A549 (cell line): ENCODE measurements at regions not wholly inside any gene's neighbourhood (a gene's known extent, or its start where the extent isn't known, plus 50 kb on each side); places are given as distances from the start of the nearest gene placed in this dataset.

Experiments
- ATAC-seq, 2 experiments: fragments of 200-7000 bp in 1 of 2; fragments of >200 bp in 1 of 2; cut with Nextera tagmentation in 1 of 2; cut with Tn5 transposase in 1 of 2; 3 replicates each; pipeline versions ENCODE4 v1.8.0 to v1.9.1; 2018 to 2020; ENCODE audit warnings: mild to moderate bottlenecking in 1 of 2, moderate library complexity in 1 of 2
- CTCF ChIA-PET: fragments of 300-600 bp; sonication (Branson Sonifier 250); formaldehyde crosslinking; extraction: SDS; loops from one replicate; lab custom pipeline; 2021; ENCODE audit warnings: antibody characterized with exemption, inconsistent platforms; lab: Yijun Ruan, JAX
- POLR2A ChIA-PET: fragments of 350-600 bp; formaldehyde crosslinking; extraction: SDS; loops from one replicate; lab custom pipeline; 2021; ENCODE audit warnings: antibody characterized with exemption, inconsistent platforms; lab: Yijun Ruan, JAX
- DNase-seq, 2 experiments: peaks; one replicate each; pipeline versions ENCODE4 v3.0.0 to v3.0.0-alpha.2; 2011 to 2016; ENCODE audit warnings: low read depth in 1 of 2, low spot score in 1 of 2
- FAIRE-seq: peaks from 2 replicates; lab custom pipeline; 2011; peaks lifted over from hg19 to GRCh38; lab: Jason Lieb, UNC
- H3K27ac ChIP-seq, 2 experiments: fragments of >200 bp; sonication (Bioruptor Twin); formaldehyde crosslinking; 3 replicates each; pipeline ENCODE4 v1.5.1; 2016 to 2017
- H3K4me1 ChIP-seq: fragments of >200 bp; sonication (Bioruptor Twin); formaldehyde crosslinking; 3 replicates; pipeline ENCODE4 v1.6.1; 2016
- H3K4me2 ChIP-seq: fragments of >200 bp; sonication (Bioruptor Twin); formaldehyde crosslinking; 3 replicates; pipeline ENCODE4 v1.6.1; 2016
- H3K4me3 ChIP-seq: fragments of >200 bp; sonication (Bioruptor Twin); formaldehyde crosslinking; 3 replicates; pipeline ENCODE4 v1.5.1; 2016
- H3K9me3 ChIP-seq: fragments of >200 bp; sonication (Bioruptor Twin); formaldehyde crosslinking; 3 replicates; pipeline ENCODE4 v1.6.1; 2016
- BHLHE40 ChIP-seq: IDR thresholded peaks from 2 replicates; pipeline ENCODE4 v1.6.1; 2012; ENCODE audit warnings: low read depth, low read length, inconsistent platforms
- CBX2 ChIP-seq: fragments of 200-600 bp; sonication (generic); IDR thresholded peaks from 2 replicates; pipeline ENCODE4 v1.6.1; 2016; ENCODE audit warnings: low read depth, mild to moderate bottlenecking, borderline replicate concordance
- CEBPB ChIP-seq, 2 experiments: fragments of >200 bp in 1 of 2; sonication (Bioruptor Twin) in 1 of 2; formaldehyde crosslinking in 1 of 2; IDR thresholded peaks; 2 replicates each; pipeline ENCODE4 v1.6.1; 2012 to 2016
- CHD2 ChIP-seq: fragments of 150-350 bp; IDR thresholded peaks from 2 replicates; pipeline ENCODE4 v1.6.1; 2014; ENCODE audit warnings: low read length; ENCODE audit not compliant: partially characterized antibody
- CHD4 ChIP-seq: fragments of 200-600 bp; sonication (generic); IDR thresholded peaks from 2 replicates; pipeline ENCODE4 v1.6.1; 2016; ENCODE audit warnings: antibody characterized with exemption, mild to moderate bottlenecking, borderline replicate concordance
- ESRRA ChIP-seq: fragments of 150-350 bp; IDR thresholded peaks from 2 replicates; pipeline ENCODE4 v1.6.1; 2014; ENCODE audit warnings: mild to moderate bottlenecking, low read length, borderline replicate concordance
- FOSB ChIP-seq: fragments of 250-450 bp; sonication (Bioruptor Pico); IDR thresholded peaks from 2 replicates; pipeline ENCODE4 v1.5.0; 2020; ENCODE audit warnings: mild to moderate bottlenecking, moderate library complexity
- FOSL2 ChIP-seq, 2 experiments: fragments of 450-650 bp in 1 of 2; fragments of >200 bp in 1 of 2; sonication (Bioruptor Twin) in 1 of 2; formaldehyde crosslinking; IDR thresholded peaks; 2 replicates each; pipeline versions ENCODE4 v1.5.0 to v1.6.1; 2016 to 2020; ENCODE audit warnings: mild to moderate bottlenecking in 1 of 2, moderate library complexity in 1 of 2
- HDAC2 ChIP-seq: fragments of 200-600 bp; sonication (generic); IDR thresholded peaks from 2 replicates; pipeline ENCODE4 v1.6.1; 2016
- HEYL ChIP-seq: fragments of 250-450 bp; sonication (Bioruptor Pico); IDR thresholded peaks from 2 replicates; pipeline ENCODE4 v1.8.0; 2021; ENCODE audit warnings: mild to moderate bottlenecking, moderate library complexity
- HOXB13 ChIP-seq: fragments of 250-450 bp; sonication (Bioruptor Pico); IDR thresholded peaks from 2 replicates; pipeline ENCODE4 v1.5.0; 2020; ENCODE audit warnings: low read depth, mild to moderate bottlenecking, moderate library complexity
- KDM1A ChIP-seq: fragments of 200-600 bp; sonication (generic); IDR thresholded peaks from 2 replicates; pipeline ENCODE4 v1.6.1; 2016; ENCODE audit warnings: low read depth, mild to moderate bottlenecking
- KDM5A ChIP-seq: fragments of 200-600 bp; sonication (generic); IDR thresholded peaks from 2 replicates; pipeline ENCODE4 v1.6.1; 2016; ENCODE audit warnings: antibody characterized with exemption, mild to moderate bottlenecking
- NFE2L2 ChIP-seq: fragments of 150-350 bp; conservative IDR thresholded peaks from 2 replicates; pipeline ENCODE4 v1.6.1; 2014; ENCODE audit warnings: low read length
- NPAS2 ChIP-seq: fragments of 250-450 bp; sonication (Bioruptor Pico); IDR thresholded peaks from 2 replicates; pipeline ENCODE4 v1.8.0; 2022; ENCODE audit warnings: mild to moderate bottlenecking, moderate library complexity, borderline replicate concordance
- PHF8 ChIP-seq: fragments of 200-600 bp; sonication (generic); IDR thresholded peaks from 2 replicates; pipeline ENCODE4 v1.6.1; 2016; ENCODE audit warnings: low read depth, mild to moderate bottlenecking, antibody characterized with exemption, moderate library complexity, borderline replicate concordance
- RAD21 ChIP-seq, 2 experiments: fragments of >200 bp in 1 of 2; sonication (Bioruptor Twin) in 1 of 2; formaldehyde crosslinking in 1 of 2; IDR thresholded peaks in 1 of 2; conservative IDR thresholded peaks in 1 of 2; 2 replicates in 1 of 2; 3 replicates in 1 of 2; pipeline ENCODE4 v1.6.1; 2012 to 2018; ENCODE audit warnings: inconsistent platforms in 1 of 2
- TFCP2L1 ChIP-seq: fragments of 250-450 bp; sonication (Bioruptor Pico); IDR thresholded peaks from 2 replicates; pipeline ENCODE4 v1.5.0; 2021; ENCODE audit warnings: mild to moderate bottlenecking
- WGBS: methylation state at CpG from one replicate; pipeline ENCODE4 v1.1.6; 2017; ENCODE audit errors: missing lambda C conversion rate; 5-methylcytosine and 5-hydroxymethylcytosine counted together
- TF ChIP-seq, protein P1 (sequence below): fragments of 200-600 bp; sonication (generic); IDR thresholded peaks from 2 replicates; pipeline ENCODE4 v1.6.1; 2016; ENCODE audit warnings: antibody characterized with exemption, mild to moderate bottlenecking, moderate library complexity
- TF ChIP-seq, protein P2 (sequence below): IDR thresholded peaks from 2 replicates; pipeline ENCODE4 v1.6.1; 2012
- TF ChIP-seq, protein P3 (sequence below): fragments of 250-450 bp; sonication (Bioruptor Pico); IDR thresholded peaks from 2 replicates; pipeline ENCODE4 v1.5.0; 2020; ENCODE audit warnings: low read depth, mild to moderate bottlenecking, moderate library complexity
- TF ChIP-seq, protein P4 (sequence below): fragments of >200 bp; sonication (Bioruptor Twin); formaldehyde crosslinking; IDR thresholded peaks from 3 replicates; pipeline ENCODE4 v1.5.1; 2016
- TF ChIP-seq, protein P5 (sequence below): IDR thresholded peaks from 2 replicates; pipeline ENCODE4 v1.6.1; 2012; ENCODE audit warnings: low read depth, borderline replicate concordance
- TF ChIP-seq, protein P6 (sequence below): IDR thresholded peaks from 2 replicates; pipeline ENCODE4 v1.6.1; 2012

DNA sequence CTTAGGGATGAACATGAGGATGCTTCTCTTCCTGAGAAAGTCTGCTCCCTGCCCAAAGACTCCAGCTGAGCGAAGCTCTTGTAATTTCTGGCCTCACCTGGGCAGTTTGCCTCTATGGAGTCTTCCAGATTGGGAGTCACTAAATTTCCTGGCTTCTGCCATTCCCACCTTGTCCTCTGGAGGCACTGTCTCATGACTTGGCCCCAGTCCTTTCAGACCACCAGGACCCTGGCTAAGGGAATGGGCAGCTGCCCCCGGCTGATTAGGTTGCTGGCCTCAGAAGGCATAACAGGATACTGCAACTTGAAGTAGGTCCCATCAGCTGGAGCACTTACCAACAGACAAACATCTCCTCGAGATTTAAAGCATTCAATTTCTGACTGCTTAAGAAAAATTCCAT lies 128.1 kb upstream of the SPON1 start (continued):
- TF ChIP-seq, protein P1, sequence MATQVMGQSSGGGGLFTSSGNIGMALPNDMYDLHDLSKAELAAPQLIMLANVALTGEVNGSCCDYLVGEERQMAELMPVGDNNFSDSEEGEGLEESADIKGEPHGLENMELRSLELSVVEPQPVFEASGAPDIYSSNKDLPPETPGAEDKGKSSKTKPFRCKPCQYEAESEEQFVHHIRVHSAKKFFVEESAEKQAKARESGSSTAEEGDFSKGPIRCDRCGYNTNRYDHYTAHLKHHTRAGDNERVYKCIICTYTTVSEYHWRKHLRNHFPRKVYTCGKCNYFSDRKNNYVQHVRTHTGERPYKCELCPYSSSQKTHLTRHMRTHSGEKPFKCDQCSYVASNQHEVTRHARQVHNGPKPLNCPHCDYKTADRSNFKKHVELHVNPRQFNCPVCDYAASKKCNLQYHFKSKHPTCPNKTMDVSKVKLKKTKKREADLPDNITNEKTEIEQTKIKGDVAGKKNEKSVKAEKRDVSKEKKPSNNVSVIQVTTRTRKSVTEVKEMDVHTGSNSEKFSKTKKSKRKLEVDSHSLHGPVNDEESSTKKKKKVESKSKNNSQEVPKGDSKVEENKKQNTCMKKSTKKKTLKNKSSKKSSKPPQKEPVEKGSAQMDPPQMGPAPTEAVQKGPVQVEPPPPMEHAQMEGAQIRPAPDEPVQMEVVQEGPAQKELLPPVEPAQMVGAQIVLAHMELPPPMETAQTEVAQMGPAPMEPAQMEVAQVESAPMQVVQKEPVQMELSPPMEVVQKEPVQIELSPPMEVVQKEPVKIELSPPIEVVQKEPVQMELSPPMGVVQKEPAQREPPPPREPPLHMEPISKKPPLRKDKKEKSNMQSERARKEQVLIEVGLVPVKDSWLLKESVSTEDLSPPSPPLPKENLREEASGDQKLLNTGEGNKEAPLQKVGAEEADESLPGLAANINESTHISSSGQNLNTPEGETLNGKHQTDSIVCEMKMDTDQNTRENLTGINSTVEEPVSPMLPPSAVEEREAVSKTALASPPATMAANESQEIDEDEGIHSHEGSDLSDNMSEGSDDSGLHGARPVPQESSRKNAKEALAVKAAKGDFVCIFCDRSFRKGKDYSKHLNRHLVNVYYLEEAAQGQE, result no peak

DNA sequence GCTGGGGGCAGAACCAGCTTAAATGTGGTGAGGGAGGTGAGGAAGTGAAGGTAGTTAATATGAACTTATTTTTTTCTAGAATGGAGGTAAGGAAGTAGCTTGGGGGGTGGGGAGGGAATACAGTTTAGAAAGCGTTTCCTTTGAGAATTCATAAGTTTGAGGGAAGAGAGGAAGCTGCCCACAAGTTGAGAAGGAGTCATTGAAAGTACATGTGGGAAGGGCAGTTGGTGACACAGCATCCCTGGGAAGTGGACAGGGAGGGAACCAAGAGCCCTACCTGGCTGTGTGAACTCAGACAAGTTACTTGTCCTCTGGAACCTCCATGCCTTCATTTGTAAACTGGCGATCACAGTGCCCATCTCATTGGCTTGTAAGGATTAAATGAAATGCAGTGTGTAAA lies 125.9 kb upstream of the SPON1 start:
- ATAC-seq (no peak), DNase-seq (no peak), FAIRE-seq (no peak)
- CTCF ChIA-PET, result no interaction called here
- no peak overlapping the region for H3K4me3 ChIP-seq
- H3K9me3 ChIP-seq, result no peaks in the 10 kb centered on the region
- POLR2A ChIA-PET, result no interaction called here
- 30% methylated on average over 2 of the region's 2 CpGs for WGBS
- H3K4me2 ChIP-seq, result no peak overlapping the region
- no peak for TF ChIP-seq ESRRA
- TF ChIP-seq NPAS2 (CRISPR knock-in tag), result no peak
- TF ChIP-seq NFE2L2, result no peak
- TF ChIP-seq, protein P2, sequence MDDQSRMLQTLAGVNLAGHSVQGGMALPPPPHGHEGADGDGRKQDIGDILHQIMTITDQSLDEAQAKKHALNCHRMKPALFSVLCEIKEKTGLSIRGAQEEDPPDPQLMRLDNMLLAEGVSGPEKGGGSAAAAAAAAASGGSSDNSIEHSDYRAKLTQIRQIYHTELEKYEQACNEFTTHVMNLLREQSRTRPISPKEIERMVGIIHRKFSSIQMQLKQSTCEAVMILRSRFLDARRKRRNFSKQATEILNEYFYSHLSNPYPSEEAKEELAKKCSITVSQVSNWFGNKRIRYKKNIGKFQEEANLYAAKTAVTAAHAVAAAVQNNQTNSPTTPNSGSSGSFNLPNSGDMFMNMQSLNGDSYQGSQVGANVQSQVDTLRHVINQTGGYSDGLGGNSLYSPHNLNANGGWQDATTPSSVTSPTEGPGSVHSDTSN, result no peak
- TF ChIP-seq CEBPB (IDR thresholded peaks at IDR 0.05), result no peak
- no peak for TF ChIP-seq CHD4
- TF ChIP-seq HDAC2, result no peak
- no peak for TF ChIP-seq CHD2
- TF ChIP-seq, protein P3, sequence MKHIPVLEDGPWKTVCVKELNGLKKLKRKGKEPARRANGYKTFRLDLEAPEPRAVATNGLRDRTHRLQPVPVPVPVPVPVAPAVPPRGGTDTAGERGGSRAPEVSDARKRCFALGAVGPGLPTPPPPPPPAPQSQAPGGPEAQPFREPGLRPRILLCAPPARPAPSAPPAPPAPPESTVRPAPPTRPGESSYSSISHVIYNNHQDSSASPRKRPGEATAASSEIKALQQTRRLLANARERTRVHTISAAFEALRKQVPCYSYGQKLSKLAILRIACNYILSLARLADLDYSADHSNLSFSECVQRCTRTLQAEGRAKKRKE (CRISPR knock-in tag), result no peak
- TF ChIP-seq, protein P4, sequence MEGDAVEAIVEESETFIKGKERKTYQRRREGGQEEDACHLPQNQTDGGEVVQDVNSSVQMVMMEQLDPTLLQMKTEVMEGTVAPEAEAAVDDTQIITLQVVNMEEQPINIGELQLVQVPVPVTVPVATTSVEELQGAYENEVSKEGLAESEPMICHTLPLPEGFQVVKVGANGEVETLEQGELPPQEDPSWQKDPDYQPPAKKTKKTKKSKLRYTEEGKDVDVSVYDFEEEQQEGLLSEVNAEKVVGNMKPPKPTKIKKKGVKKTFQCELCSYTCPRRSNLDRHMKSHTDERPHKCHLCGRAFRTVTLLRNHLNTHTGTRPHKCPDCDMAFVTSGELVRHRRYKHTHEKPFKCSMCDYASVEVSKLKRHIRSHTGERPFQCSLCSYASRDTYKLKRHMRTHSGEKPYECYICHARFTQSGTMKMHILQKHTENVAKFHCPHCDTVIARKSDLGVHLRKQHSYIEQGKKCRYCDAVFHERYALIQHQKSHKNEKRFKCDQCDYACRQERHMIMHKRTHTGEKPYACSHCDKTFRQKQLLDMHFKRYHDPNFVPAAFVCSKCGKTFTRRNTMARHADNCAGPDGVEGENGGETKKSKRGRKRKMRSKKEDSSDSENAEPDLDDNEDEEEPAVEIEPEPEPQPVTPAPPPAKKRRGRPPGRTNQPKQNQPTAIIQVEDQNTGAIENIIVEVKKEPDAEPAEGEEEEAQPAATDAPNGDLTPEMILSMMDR, result no peak
- TF ChIP-seq FOSB (CRISPR knock-in tag), result no peak
- TF ChIP-seq, protein P5, sequence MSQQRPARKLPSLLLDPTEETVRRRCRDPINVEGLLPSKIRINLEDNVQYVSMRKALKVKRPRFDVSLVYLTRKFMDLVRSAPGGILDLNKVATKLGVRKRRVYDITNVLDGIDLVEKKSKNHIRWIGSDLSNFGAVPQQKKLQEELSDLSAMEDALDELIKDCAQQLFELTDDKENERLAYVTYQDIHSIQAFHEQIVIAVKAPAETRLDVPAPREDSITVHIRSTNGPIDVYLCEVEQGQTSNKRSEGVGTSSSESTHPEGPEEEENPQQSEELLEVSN, result no peak
- no peaks in the 10 kb centered on the region for H3K4me1 ChIP-seq
- H3K27ac ChIP-seq, result no peak overlapping the region

DNA sequence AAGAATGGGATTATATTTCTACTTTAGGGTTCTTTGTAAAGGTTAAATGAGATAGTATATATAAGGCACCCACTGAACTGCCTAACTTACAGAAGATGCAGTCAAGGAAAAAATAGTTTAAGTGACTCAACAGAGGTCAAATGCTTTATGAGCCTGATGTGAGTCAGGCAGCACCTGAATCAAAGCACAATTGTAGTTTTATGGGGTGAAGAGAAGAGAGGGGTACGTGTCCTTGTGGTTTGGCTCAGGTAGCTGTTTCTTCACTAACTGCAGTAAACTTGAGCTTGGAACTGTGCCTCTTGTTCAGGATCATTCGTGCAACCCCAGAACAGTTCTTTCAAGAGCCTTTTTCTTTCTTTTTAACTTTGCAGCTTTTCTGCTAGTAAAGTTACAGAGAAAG lies 125.2 kb upstream of the SPON1 start:
- POLR2A ChIA-PET, result no interaction called here
- CTCF ChIA-PET, result interaction anchor here (0.6 to 0.7 kb wide), 2 partner anchors 41 to 55 kb away, joined by 3 read pairs; no protein-coding TSS in a partner anchor
- FAIRE-seq, result no peak
- DNase-seq, result no peak
- 13% methylated on average over 2 of the region's 2 CpGs for WGBS
- no peaks in the 10 kb centered on the region for H3K9me3 ChIP-seq
- ATAC-seq, result no peak
- no peaks in the 10 kb centered on the region for H3K4me1 ChIP-seq
- no peak overlapping the region for H3K27ac ChIP-seq
- no peak overlapping the region for H3K4me3 ChIP-seq
- H3K4me2 ChIP-seq, result no peak overlapping the region
- TF ChIP-seq, protein P6, sequence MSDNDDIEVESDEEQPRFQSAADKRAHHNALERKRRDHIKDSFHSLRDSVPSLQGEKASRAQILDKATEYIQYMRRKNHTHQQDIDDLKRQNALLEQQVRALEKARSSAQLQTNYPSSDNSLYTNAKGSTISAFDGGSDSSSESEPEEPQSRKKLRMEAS, result no peak
- TF ChIP-seq PHF8 (no peak), HEYL (CRISPR knock-in tag) (no peak), RAD21 (conservative IDR thresholded peaks at IDR 0.05 in 1 of 2, IDR thresholded peaks at IDR 0.05 in 1 of 2) (no peak), KDM1A (no peak), HOXB13 (CRISPR knock-in tag) (no peak), CBX2 (no peak), CHD4 (no peak), CEBPB (IDR thresholded peaks at IDR 0.05) (no peak), CHD2 (no peak), FOSL2 (IDR thresholded peaks at IDR 0.05) (no peak), FOSL2 (CRISPR knock-in tag; IDR thresholded peaks at IDR 0.05) (no peak), BHLHE40 (no peak), NFE2L2 (no peak), TFCP2L1 (CRISPR knock-in tag) (no peak), KDM5A (no peak)
- TF ChIP-seq, protein P2, result no peak
- TF ChIP-seq, protein P3 (CRISPR knock-in tag), result no peak
